Activated T-cell treated with anti-CD3 and anti-CD28 coated beads, Interleukin-2, amount 50 U/mL, for 4 hours (primary cell): ENCODE measurements at regions not wholly inside any gene's neighbourhood (a gene's known extent, or its start where the extent isn't known, plus 50 kb on each side); places are given as distances from the start of the nearest gene placed in this dataset.
"Not testable (repeated sequence)": the region's sequence is repeated elsewhere in the genome, so short reads cannot be mapped to it uniquely, and the experiment has no call there.

ENCODE experiments used
- ATAC-seq, 2 donors: fragments of 200-7000 bp; cut with Tn5 transposase; one replicate each; pipeline ENCODE4 v1.10.0; 2021
- DNase-seq: peaks from one replicate; pipeline ENCODE4 v3.0.0-alpha.2; 2020
- H3K27me3 Mint-ChIP-seq: one replicate; pipeline ENCODE4 v1.8.0; 2021; ENCODE audit warnings: low read depth, mixed read lengths
- H3K36me3 Mint-ChIP-seq: one replicate; pipeline ENCODE4 v1.8.0; 2022; ENCODE audit warnings: mixed read lengths; ENCODE audit not compliant: insufficient read depth
- H3K4me1 Mint-ChIP-seq: one replicate; pipeline ENCODE4 v1.8.0; 2021; ENCODE audit warnings: low read depth, mixed read lengths
- H3K4me3 Mint-ChIP-seq: one replicate; pipeline ENCODE4 v1.8.0; 2021; ENCODE audit warnings: mild to moderate bottlenecking, moderate library complexity, mixed read lengths
- H3K9me3 Mint-ChIP-seq: one replicate; pipeline ENCODE4 v1.8.0; 2021; ENCODE audit warnings: mixed read lengths

- Mint-ChIP-seq H3K4me1 (no peaks in the 10 kb centered on the region), H3K36me3 (no peaks in the 10 kb centered on the region), H3K4me3 (no peak overlapping the region), H3K27me3 (peaks cover 2% of the 10 kb centered on the region), H3K9me3 (no peaks in the 10 kb centered on the region)
- ATAC-seq: no peak
- DNase-seq: no peak
Measured at GRCh38 chr2:47629501-47630460, 59.0 kb upstream of the KCNK12 start.

GRCh38 chr2:47628904-47629303 lies 58.1 kb upstream of the KCNK12 start:
- H3K4me1 Mint-ChIP-seq: no peaks in the 10 kb centered on the region
- no peak overlapping the region for H3K4me3 Mint-ChIP-seq
- H3K36me3 Mint-ChIP-seq: no peaks in the 10 kb centered on the region
- DNase-seq: no peak
- peaks cover 4% of the 10 kb centered on the region for H3K27me3 Mint-ChIP-seq
- no peaks in the 10 kb centered on the region for H3K9me3 Mint-ChIP-seq
- ATAC-seq: no peak

- Mint-ChIP-seq H3K9me3 (no peaks in the 10 kb centered on the region), H3K36me3 (no peaks in the 10 kb centered on the region), H3K4me1 (no peaks in the 10 kb centered on the region), H3K27me3 (peaks cover 4% of the 10 kb centered on the region), H3K4me3 (no peak overlapping the region)
- DNase-seq: no peak
- no peak for ATAC-seq
Measured at GRCh38 chr2:47626664-47627063, 55.9 kb upstream of the KCNK12 start.

- not testable (repeated sequence) for H3K4me3 Mint-ChIP-seq, H3K4me1 Mint-ChIP-seq, DNase-seq, H3K27me3 Mint-ChIP-seq, ATAC-seq, H3K9me3 Mint-ChIP-seq, H3K36me3 Mint-ChIP-seq
Measured at GRCh38 chr2:47623140-47623539, 52.4 kb upstream of the KCNK12 start.

GRCh38 chr2:47620770-47621437 lies 50.1 kb upstream of the KCNK12 start:
- Mint-ChIP-seq H3K27me3 (peaks cover 3% of the 10 kb centered on the region), H3K4me1 (no peaks in the 10 kb centered on the region), H3K36me3 (no peaks in the 10 kb centered on the region), H3K9me3 (no peaks in the 10 kb centered on the region), H3K4me3 (no peak overlapping the region)
- DNase-seq (no peak), ATAC-seq (no peak)
